Naive B cell (primary cell): ENCODE measurements at regions not wholly inside any gene's neighbourhood (a gene's known extent, or its start where the extent isn't known, plus 50 kb on each side); places are given as distances from the start of the nearest gene placed in this dataset.
"Not testable (repeated sequence)": the region's sequence is repeated elsewhere in the genome, so short reads cannot be mapped to it uniquely, and the experiment has no call there.

Source experiments
- ATAC-seq, 2 donors: fragments of 150-1000 bp; cut with Tn5 transposase; 2 replicates each; pipeline ENCODE4 v1.10.0; 2021; ENCODE audit warnings: low read depth in 2 of 2, mild to moderate bottlenecking in 2 of 2, moderate library complexity in 2 of 2
- DNase-seq: peaks from one replicate; pipeline ENCODE4 v3.0.0; 2022
- H3K27ac Mint-ChIP-seq, 6 donors: one replicate each; pipeline ENCODE4 v1.8.0; 2020 to 2022; ENCODE audit warnings: mild to moderate bottlenecking in 6 of 6, mixed read lengths in 6 of 6, moderate library complexity in 5 of 6, inconsistent platforms in 2 of 6
- H3K27me3 Mint-ChIP-seq, 3 donors: one replicate each; pipeline ENCODE4 v1.8.0; 2021 to 2022; ENCODE audit warnings: mixed read lengths in 3 of 3, mild to moderate bottlenecking in 1 of 3
- H3K36me3 Mint-ChIP-seq, 2 donors: one replicate each; pipeline ENCODE4 v1.8.0; 2020 to 2022; ENCODE audit warnings: mixed read lengths in 2 of 2, inconsistent platforms in 1 of 2, mild to moderate bottlenecking in 1 of 2
- H3K4me1 Mint-ChIP-seq, 3 donors: one replicate each; pipeline ENCODE4 v1.8.0; 2020 to 2022; ENCODE audit warnings: mixed read lengths in 3 of 3, inconsistent platforms in 1 of 3, mild to moderate bottlenecking in 1 of 3, moderate library complexity in 1 of 3
- H3K4me3 Mint-ChIP-seq, 8 donors: one replicate each; pipeline ENCODE4 v1.8.0; 2020 to 2022; ENCODE audit warnings: mild to moderate bottlenecking in 8 of 8, mixed read lengths in 8 of 8, moderate library complexity in 8 of 8, inconsistent platforms in 2 of 8
- H3K9me3 Mint-ChIP-seq, 7 donors: one replicate each; pipeline ENCODE4 v1.8.0; 2020 to 2022; ENCODE audit warnings: mixed read lengths in 7 of 7, mild to moderate bottlenecking in 5 of 7, inconsistent platforms in 2 of 7, moderate library complexity in 1 of 7

- H3K4me1 Mint-ChIP-seq, result peaks cover 15 to 43% (median 34%) of the 10 kb centered on the region in 3 donors
- not testable (repeated sequence) for H3K27me3 Mint-ChIP-seq, H3K9me3 Mint-ChIP-seq, ATAC-seq, H3K36me3 Mint-ChIP-seq, DNase-seq, H3K27ac Mint-ChIP-seq
- H3K4me3 Mint-ChIP-seq, result peak overlapping the region in 5 of 8 donors; percentile 19 to 79 (median 44)
These were observed 51.5 kb downstream of the VPREB1 start for GRCh38 chr22:22296047-22296446.

DNA sequence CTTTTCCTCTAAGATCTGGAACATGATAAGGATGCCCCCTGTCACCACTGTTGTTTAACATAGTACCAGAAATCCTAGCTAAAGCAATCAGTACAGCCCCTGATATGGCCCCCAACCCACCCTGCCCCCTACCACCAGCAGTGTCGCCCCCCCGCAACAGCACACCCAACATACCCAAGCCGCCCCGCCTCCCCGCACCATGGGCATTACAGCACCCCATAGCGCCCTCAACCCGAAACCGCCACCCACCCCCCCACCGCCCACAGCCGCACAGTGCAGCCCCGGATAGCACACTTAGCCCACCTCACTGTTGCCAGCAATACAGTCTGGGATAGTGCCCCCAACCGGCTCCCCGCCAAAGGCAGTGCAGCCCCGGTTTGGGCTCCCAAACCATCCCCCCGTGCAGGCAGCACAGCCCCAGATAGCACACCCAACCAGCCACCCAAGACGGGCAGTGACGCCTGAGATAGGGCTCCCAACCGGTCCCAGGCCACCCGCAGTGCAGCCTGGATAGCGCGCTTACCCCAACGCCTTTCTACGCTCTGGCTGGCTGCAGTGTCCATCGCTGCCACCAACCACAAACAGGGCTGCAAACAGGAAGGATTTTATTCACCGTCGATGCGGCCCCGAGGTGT, 52.7 kb downstream of the VPREB1 start:
- Mint-ChIP-seq H3K27ac (peak overlapping the region; percentile 20 to 85 (median 65)), H3K4me3 (peak overlapping the region; percentile 89 to 95 (median 94)), H3K4me1 (peaks cover 18 to 52% (median 43%) of the 10 kb centered on the region in 3 donors)
- ATAC-seq (peak; percentile 23 to 29), DNase-seq (peak; percentile 9)
- H3K27me3 Mint-ChIP-seq, H3K36me3 Mint-ChIP-seq, H3K9me3 Mint-ChIP-seq: not testable (repeated sequence)

DNA sequence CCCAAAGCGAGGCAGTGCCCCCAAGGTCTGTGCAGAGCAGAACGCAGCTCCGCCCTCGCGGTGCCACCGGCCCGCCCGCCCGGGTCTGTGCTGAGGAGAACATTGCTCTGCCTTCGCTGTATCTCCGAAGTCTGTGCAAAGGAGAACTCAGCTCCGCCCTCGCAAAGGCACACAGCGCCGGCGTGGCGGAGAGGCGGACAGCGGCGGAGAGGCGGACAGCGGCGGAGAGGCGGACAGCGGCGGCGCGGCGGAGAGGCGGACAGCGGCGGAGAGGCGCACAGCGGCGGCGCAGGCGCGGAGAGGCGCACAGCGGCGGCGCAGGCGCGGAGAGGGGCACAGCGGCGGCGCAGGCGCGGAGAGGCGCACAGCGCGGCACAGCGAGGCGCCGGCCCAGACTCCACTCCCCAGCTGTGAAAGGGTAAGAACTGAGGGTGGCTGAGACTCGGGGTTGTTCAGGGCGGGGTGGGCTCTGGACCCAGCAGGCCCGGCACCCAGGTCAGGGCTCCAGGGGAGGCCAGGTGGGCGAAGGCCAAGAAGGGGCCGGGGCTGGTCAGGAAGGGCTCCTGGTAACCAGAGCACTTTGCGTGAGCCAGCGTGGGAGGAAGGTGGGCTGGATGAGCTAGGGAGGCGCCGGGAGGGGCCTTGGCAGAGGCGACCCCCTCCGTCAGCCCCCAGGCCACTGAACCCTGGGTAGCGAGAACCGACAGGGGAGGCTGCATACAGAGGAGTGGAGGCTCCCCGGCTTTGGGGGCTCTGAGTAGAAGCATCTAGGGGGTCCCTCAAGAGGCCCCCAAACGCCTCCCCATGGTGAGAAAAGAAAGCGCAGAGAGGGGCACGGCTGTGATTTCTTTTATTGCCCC, 53.4 kb downstream of the VPREB1 start:
- not testable (repeated sequence) for H3K27me3 Mint-ChIP-seq, H3K36me3 Mint-ChIP-seq, H3K9me3 Mint-ChIP-seq
- Mint-ChIP-seq H3K27ac (peak overlapping the region; percentile 78 to 92 (median 84)), H3K4me3 (peak overlapping the region; percentile 89 to 95 (median 94)), H3K4me1 (peaks cover 18 to 60% (median 49%) of the 10 kb centered on the region in 3 donors)
- peak; percentile 85 for DNase-seq
- peak; percentile 95 to 96 for ATAC-seq

DNA sequence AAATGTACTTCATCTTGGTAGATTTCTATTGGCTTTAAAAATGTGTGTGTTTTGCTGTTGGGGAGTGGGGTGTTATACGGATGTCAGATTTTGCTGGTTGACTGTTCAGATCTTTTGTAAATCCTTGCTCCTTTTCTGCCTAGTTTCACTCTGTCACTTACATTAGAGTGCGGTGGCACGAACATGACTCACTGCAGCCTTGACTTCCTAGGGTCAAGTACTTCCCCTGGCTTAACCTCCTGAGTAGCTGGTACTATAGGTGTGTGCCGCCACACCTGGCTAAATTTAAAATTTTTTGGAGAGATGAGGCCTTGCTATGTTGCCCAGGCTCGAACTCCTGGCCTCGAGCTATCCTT, 54.0 kb downstream of the VPREB1 start:
- not testable (repeated sequence) for H3K27me3 Mint-ChIP-seq, H3K9me3 Mint-ChIP-seq, H3K36me3 Mint-ChIP-seq, DNase-seq, ATAC-seq
- Mint-ChIP-seq H3K27ac (peak overlapping the region; percentile 78 to 92 (median 82)), H3K4me1 (peaks cover 18 to 57% (median 49%) of the 10 kb centered on the region in 3 donors), H3K4me3 (peak overlapping the region; percentile 89 to 95 (median 94))

DNA sequence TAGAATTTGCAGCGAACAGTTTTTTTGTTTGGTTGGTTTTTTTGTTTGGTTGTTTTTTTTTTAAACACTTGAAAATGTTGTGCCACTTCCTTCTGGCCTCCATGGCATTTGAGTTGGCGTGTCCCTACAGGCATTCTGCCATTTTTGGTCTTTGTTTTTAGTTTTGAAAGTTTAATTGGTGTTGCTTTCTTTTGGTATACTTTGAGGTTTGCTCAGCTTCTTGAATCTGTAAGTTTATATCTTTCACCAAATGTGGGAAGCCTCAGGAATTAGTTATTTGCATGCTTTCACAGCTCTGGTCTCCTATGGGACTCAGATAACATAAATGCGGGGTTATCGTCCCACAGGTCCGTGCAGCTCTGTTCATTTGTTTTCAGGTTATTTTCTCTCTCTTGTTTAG, 55.9 kb downstream of the VPREB1 start:
- H3K36me3 Mint-ChIP-seq, result peaks cover 6 to 13% of the 10 kb centered on the region in 2 donors
- ATAC-seq, H3K27ac Mint-ChIP-seq, H3K27me3 Mint-ChIP-seq, DNase-seq, H3K9me3 Mint-ChIP-seq: not testable (repeated sequence)
- peaks cover 18 to 64% (median 54%) of the 10 kb centered on the region in 3 donors for H3K4me1 Mint-ChIP-seq
- H3K4me3 Mint-ChIP-seq, result peak overlapping the region in 4 of 8 donors; percentile 38 to 74 (median 44)

GRCh38 chr22:22300946-22301345, 56.4 kb downstream of the VPREB1 start:
- H3K4me1 Mint-ChIP-seq, result peaks cover 18 to 62% (median 50%) of the 10 kb centered on the region in 3 donors
- H3K9me3 Mint-ChIP-seq, H3K27ac Mint-ChIP-seq, DNase-seq, H3K27me3 Mint-ChIP-seq, ATAC-seq: not testable (repeated sequence)
- peaks cover 8 to 17% of the 10 kb centered on the region in 2 donors for H3K36me3 Mint-ChIP-seq
- peak overlapping the region in 3 of 8 donors; percentile 5 to 74 (median 32) for H3K4me3 Mint-ChIP-seq

DNA sequence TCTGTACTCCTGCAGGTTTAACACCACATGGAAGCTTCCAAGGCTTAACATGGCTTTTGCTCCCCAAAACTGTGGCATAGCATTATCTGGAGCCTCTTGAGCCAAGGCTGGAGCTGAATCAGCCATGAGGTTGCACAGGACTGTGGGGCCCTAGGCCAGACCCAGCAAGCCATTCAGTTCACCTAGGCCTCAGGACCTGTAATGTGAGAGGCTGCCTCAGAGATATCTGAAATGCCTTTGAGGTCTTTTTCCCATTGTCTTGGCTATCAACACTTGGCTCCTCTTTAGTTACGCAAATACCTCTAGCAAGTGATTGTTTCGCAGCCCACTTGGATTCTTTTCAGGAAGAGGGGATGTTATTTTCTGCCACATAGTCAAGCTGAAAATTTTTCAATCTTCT, 72.0 kb downstream of the VPREB1 start:
- peaks cover 0 to 2% (median 0%) of the 10 kb centered on the region in 7 donors for H3K9me3 Mint-ChIP-seq
- DNase-seq (no peak), ATAC-seq (no peak)
- H3K4me1 Mint-ChIP-seq, result peaks cover 22 to 31% (median 25%) of the 10 kb centered on the region in 3 donors
- H3K27ac Mint-ChIP-seq, result peak overlapping the region in 1 of 6 donors; percentile 66
- H3K4me3 Mint-ChIP-seq, result no peak overlapping the region
- no peaks in the 10 kb centered on the region for H3K27me3 Mint-ChIP-seq
- peaks cover 18 to 31% of the 10 kb centered on the region in 2 donors for H3K36me3 Mint-ChIP-seq

- H3K4me3 Mint-ChIP-seq, result peak overlapping the region in 3 of 8 donors; percentile 8 to 54 (median 11)
- peaks cover 34 to 45% (median 45%) of the 10 kb centered on the region in 3 donors for H3K4me1 Mint-ChIP-seq
- DNase-seq (peak; percentile 21), ATAC-seq (peak; percentile 55 to 63)
- peak overlapping the region; percentile 53 to 89 (median 70) for H3K27ac Mint-ChIP-seq
- peaks cover 18 to 31% of the 10 kb centered on the region in 2 donors for H3K36me3 Mint-ChIP-seq
- H3K27me3 Mint-ChIP-seq, result no peaks in the 10 kb centered on the region
- H3K9me3 Mint-ChIP-seq, result peaks cover 0 to 2% (median 0%) of the 10 kb centered on the region in 7 donors
These were observed 74.3 kb downstream of the VPREB1 start for GRCh38 chr22:22318723-22319465.

- H3K4me1 Mint-ChIP-seq, result peaks cover 40 to 55% (median 50%) of the 10 kb centered on the region in 3 donors
- not testable (repeated sequence) for H3K27me3 Mint-ChIP-seq, H3K9me3 Mint-ChIP-seq
- peak overlapping the region in 5 of 8 donors; percentile 13 to 80 (median 52) for H3K4me3 Mint-ChIP-seq
- peak; percentile 79 for DNase-seq
- peak overlapping the region in 5 of 6 donors; percentile 26 to 83 (median 36) for H3K27ac Mint-ChIP-seq
- peaks cover 4 to 12% of the 10 kb centered on the region in 2 donors for H3K36me3 Mint-ChIP-seq
- ATAC-seq, result peak; percentile 87 to 89
These were observed 77.4 kb downstream of the VPREB1 start for GRCh38 chr22:22321743-22322611.

DNA sequence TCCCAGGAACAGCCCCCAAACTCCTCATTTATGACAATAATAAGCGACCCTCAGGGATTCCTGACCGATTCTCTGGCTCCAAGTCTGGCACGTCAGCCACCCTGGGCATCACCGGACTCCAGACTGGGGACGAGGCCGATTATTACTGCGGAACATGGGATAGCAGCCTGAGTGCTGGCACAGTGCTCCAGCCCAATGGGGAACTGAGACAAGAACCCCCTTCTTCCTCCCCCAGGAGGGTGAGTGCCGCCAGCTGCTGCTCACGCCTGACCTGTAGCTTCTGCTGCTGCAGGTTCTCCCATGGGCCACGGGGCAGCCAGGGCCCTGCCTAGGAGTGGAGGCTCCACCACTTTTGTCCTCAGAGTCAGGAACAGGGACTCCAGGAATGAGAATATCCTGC, 78.2 kb downstream of the VPREB1 start:
- ATAC-seq (peak; percentile 19 to 42), DNase-seq (peak; percentile 28)
- Mint-ChIP-seq H3K4me1 (peaks cover 38 to 55% (median 50%) of the 10 kb centered on the region in 3 donors), H3K27ac (peak overlapping the region in 4 of 6 donors; percentile 56 to 85 (median 72)), H3K9me3 (no peaks in the 10 kb centered on the region), H3K27me3 (no peaks in the 10 kb centered on the region), H3K4me3 (peak overlapping the region in 7 of 8 donors; percentile 12 to 80 (median 52)), H3K36me3 (peaks cover 0 to 8% of the 10 kb centered on the region in 2 donors)

DNA sequence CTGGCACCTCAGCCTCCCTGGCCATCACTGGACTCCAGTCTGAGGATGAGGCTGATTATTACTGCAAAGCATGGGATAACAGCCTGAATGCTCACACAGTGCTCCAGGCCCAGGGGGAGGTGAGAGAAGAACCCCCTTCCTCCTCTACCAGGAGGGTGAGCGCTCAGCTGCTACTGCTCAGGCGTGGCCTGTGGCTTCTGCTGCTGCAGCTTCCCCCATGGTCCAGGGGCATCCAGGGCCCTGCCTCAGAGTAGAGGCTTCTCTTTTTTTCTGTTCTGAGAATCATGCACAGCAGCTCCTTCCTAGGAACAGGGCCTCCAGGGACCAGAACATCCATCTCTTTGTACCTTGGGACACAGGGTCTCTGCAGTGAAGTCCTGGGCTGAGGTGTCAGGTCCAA, 83.1 kb downstream of the VPREB1 start:
- Mint-ChIP-seq H3K9me3 (peaks cover 0 to 4% (median 0%) of the 10 kb centered on the region in 7 donors), H3K4me3 (peak overlapping the region in 1 of 8 donors; percentile 40), H3K27me3 (no peaks in the 10 kb centered on the region), H3K36me3 (no peaks in the 10 kb centered on the region), H3K4me1 (peaks cover 39 to 53% (median 52%) of the 10 kb centered on the region in 3 donors), H3K27ac (peak overlapping the region in 1 of 6 donors; percentile 16)
- ATAC-seq, result peak; percentile 88 to 92
- DNase-seq, result peak; percentile 46

- DNase-seq, result no peak
- peak; percentile 18 to 20 for ATAC-seq
- no peaks in the 10 kb centered on the region for H3K36me3 Mint-ChIP-seq
- no peak overlapping the region for H3K4me3 Mint-ChIP-seq
- H3K9me3 Mint-ChIP-seq, result peaks cover 0 to 6% (median 0%) of the 10 kb centered on the region in 7 donors
- peak overlapping the region in 2 of 6 donors; percentile 8 to 39 for H3K27ac Mint-ChIP-seq
- H3K4me1 Mint-ChIP-seq, result peaks cover 34 to 46% (median 42%) of the 10 kb centered on the region in 3 donors
- H3K27me3 Mint-ChIP-seq, result peaks cover 0 to 8% (median 3%) of the 10 kb centered on the region in 3 donors
These were observed 85.2 kb downstream of the VPREB1 start for GRCh38 chr22:22329792-22330191.
